ENCODE measurements at regions not wholly inside any gene's neighbourhood (a gene's known extent, or its start where the extent isn't known, plus 50 kb on each side); places are given as distances from the start of the nearest gene placed in this dataset.

- TF ChIP-seq CTCF (IDR thresholded peaks at IDR 0.05 in 8 of 11, conservative IDR thresholded peaks at IDR 0.05 in 3 of 11) (no peak), POLR2A (IDR thresholded peaks at IDR 0.05) (no peak), POLR2AphosphoS5 (IDR thresholded peaks at IDR 0.05) (no peak)
Measured at GRCh38 chr1:104403883-104404282, 654.2 kb downstream of the AMY1C start.
